Activated T-cell treated with anti-CD3 and anti-CD28 coated beads, Interleukin-2, amount 50 U/mL, for 24 hours (primary cell): ENCODE measurements at regions not wholly inside any gene's neighbourhood (a gene's known extent, or its start where the extent isn't known, plus 50 kb on each side); places are given as distances from the start of the nearest gene placed in this dataset.

Experiments used
- DNase-seq: peaks from one replicate; pipeline ENCODE4 v3.0.0-alpha.2; 2020
- H3K27ac Mint-ChIP-seq: 2 replicates; pipeline ENCODE4 v1.8.0; 2020; ENCODE audit warnings: mild to moderate bottlenecking, mixed read lengths
- H3K27me3 Mint-ChIP-seq: 2 replicates; pipeline ENCODE4 v1.8.0; 2020; ENCODE audit warnings: mixed read lengths
- H3K36me3 Mint-ChIP-seq: 2 replicates; pipeline ENCODE4 v1.8.0; 2020; ENCODE audit warnings: low read depth, mixed read lengths
- H3K4me1 Mint-ChIP-seq: 2 replicates; pipeline ENCODE4 v1.8.0; 2020; ENCODE audit warnings: low read depth, mixed read lengths
- H3K4me3 Mint-ChIP-seq: 2 replicates; pipeline ENCODE4 v1.8.0; 2020; ENCODE audit warnings: mild to moderate bottlenecking, moderate library complexity, mixed read lengths
- H3K9me3 Mint-ChIP-seq: 2 replicates; pipeline ENCODE4 v1.8.0; 2020; ENCODE audit warnings: mixed read lengths

DNA sequence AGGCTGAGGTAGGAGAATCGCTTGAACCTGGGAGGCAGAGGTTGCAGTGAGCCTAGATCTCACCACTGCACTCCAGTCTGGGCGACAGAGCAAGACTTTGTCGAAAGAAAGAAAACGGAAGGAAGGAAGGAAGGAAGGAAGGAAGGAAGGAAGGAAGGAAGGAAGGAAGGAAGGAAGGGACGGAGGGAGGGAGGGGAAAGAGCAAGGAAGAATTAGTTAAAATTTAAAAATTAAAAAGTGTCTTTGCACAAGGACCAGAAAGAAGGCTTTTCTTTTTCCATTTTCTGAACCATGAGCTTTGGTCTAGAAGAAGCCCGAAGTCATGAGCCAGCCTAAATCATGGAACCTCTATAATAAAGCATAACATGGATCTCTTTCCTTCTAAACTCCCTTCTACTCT is 138.2 kb upstream of the DNAJC10 start:
- Mint-ChIP-seq H3K4me3 (no peak overlapping the region), H3K27me3 (no peaks in the 10 kb centered on the region), H3K36me3 (no peaks in the 10 kb centered on the region), H3K27ac (no peak overlapping the region), H3K9me3 (no peaks in the 10 kb centered on the region), H3K4me1 (no peaks in the 10 kb centered on the region)
- no peak for DNase-seq

DNA sequence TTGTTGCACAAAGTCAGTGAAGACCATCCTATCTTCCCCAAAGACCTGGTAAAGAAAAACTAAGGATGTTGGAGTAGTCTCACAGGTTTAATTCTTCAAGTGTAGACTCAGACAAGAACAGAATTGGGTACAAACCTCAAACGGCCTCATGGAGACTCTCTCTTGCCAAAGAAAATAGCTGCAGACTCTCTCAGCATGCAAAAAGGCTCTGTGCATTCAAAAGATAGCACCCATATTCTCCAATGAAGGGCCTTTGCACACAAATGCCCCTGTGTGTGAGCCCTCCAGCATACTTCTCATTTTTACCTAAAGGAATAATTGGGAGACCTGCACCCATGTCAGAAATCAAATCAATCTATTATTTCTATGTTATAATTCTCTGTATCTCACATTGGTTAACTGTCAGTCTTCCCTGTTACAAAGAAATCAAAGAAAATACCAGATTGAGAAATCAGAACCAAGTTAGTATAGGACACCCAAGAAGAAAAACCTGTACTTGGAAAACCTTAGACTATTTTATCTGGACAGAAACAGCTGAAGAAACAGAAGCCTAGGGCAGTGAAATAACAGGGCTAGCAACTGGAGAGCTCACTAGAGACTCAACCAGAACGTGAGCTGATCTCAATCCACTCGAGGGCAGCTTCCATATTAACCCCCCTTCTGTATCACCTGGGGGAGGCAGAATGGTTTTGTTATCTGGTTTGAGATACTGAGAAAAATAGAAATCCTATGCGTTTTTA is 134.7 kb upstream of the DNAJC10 start:
- H3K27ac Mint-ChIP-seq: no peak overlapping the region
- H3K27me3 Mint-ChIP-seq: no peaks in the 10 kb centered on the region
- no peak for DNase-seq
- no peaks in the 10 kb centered on the region for H3K4me1 Mint-ChIP-seq
- H3K4me3 Mint-ChIP-seq: no peak overlapping the region
- no peaks in the 10 kb centered on the region for H3K36me3 Mint-ChIP-seq
- H3K9me3 Mint-ChIP-seq: no peaks in the 10 kb centered on the region

- no peak for DNase-seq
- Mint-ChIP-seq H3K4me3 (no peak overlapping the region), H3K9me3 (no peaks in the 10 kb centered on the region), H3K4me1 (no peaks in the 10 kb centered on the region), H3K27me3 (no peaks in the 10 kb centered on the region), H3K27ac (no peak overlapping the region), H3K36me3 (no peaks in the 10 kb centered on the region)
These were observed 131.6 kb upstream of the DNAJC10 start for GRCh38 chr2:182584462-182584861.

- H3K36me3 Mint-ChIP-seq: no peaks in the 10 kb centered on the region
- H3K27me3 Mint-ChIP-seq: no peaks in the 10 kb centered on the region
- H3K9me3 Mint-ChIP-seq: no peaks in the 10 kb centered on the region
- no peak overlapping the region for H3K27ac Mint-ChIP-seq
- no peaks in the 10 kb centered on the region for H3K4me1 Mint-ChIP-seq
- no peak overlapping the region for H3K4me3 Mint-ChIP-seq
- DNase-seq: no peak
These were observed 131.1 kb upstream of the DNAJC10 start for GRCh38 chr2:182585001-182585400.

- H3K4me1 Mint-ChIP-seq: no peaks in the 10 kb centered on the region
- DNase-seq: no peak
These were observed 130.6 kb upstream of the DNAJC10 start for GRCh38 chr2:182585430-182585829.

GRCh38 chr2:182586426-182586825 is 129.6 kb upstream of the DNAJC10 start:
- H3K4me3 Mint-ChIP-seq: no peak overlapping the region
- H3K9me3 Mint-ChIP-seq: no peaks in the 10 kb centered on the region
- H3K27ac Mint-ChIP-seq: no peak overlapping the region
- no peaks in the 10 kb centered on the region for H3K4me1 Mint-ChIP-seq
- DNase-seq: no peak
- no peaks in the 10 kb centered on the region for H3K36me3 Mint-ChIP-seq
- H3K27me3 Mint-ChIP-seq: no peaks in the 10 kb centered on the region

More at GRCh38 chr2:182585430-182585829, 130.6 kb upstream of the DNAJC10 start:
- no peak overlapping the region for H3K27ac Mint-ChIP-seq
- H3K36me3 Mint-ChIP-seq: no peaks in the 10 kb centered on the region
- no peaks in the 10 kb centered on the region for H3K27me3 Mint-ChIP-seq
- no peak overlapping the region for H3K4me3 Mint-ChIP-seq
- H3K9me3 Mint-ChIP-seq: no peaks in the 10 kb centered on the region

DNA sequence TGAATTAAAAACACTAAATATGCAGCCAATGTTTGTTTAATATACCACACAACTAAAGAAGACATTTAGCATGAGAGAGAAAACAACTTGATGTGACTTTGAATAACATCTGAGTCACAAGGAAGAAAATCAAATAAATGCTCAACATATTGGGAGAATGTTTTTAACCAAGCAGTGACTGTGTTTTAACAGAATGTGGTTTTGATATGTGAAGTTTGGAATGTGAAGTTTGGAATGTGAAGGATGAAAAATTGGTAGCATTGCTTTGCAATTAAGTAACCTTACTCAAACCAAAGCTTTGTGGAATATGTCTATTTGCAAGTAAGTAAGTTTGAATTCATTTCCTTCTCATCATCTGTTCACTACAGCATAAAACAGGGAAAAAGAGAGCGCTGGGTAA is 128.2 kb upstream of the DNAJC10 start:
- no peak for DNase-seq
- no peaks in the 10 kb centered on the region for H3K9me3 Mint-ChIP-seq
- H3K27me3 Mint-ChIP-seq: no peaks in the 10 kb centered on the region
- no peak overlapping the region for H3K27ac Mint-ChIP-seq
- H3K36me3 Mint-ChIP-seq: no peaks in the 10 kb centered on the region
- no peaks in the 10 kb centered on the region for H3K4me1 Mint-ChIP-seq
- H3K4me3 Mint-ChIP-seq: no peak overlapping the region

- H3K9me3 Mint-ChIP-seq: no peaks in the 10 kb centered on the region
- no peak for DNase-seq
- H3K4me1 Mint-ChIP-seq: no peaks in the 10 kb centered on the region
- H3K27ac Mint-ChIP-seq: no peak overlapping the region
- H3K36me3 Mint-ChIP-seq: no peaks in the 10 kb centered on the region
- H3K4me3 Mint-ChIP-seq: no peak overlapping the region
- no peaks in the 10 kb centered on the region for H3K27me3 Mint-ChIP-seq
These were observed 126.9 kb upstream of the DNAJC10 start for GRCh38 chr2:182589121-182589520.

GRCh38 chr2:182591774-182592173 is 124.3 kb upstream of the DNAJC10 start:
- Mint-ChIP-seq H3K27ac (no peak overlapping the region), H3K27me3 (peaks cover 5% of the 10 kb centered on the region), H3K9me3 (no peaks in the 10 kb centered on the region)

GRCh38 chr2:182592691-182593393 is 123.2 kb upstream of the DNAJC10 start:
- Mint-ChIP-seq H3K36me3 (no peaks in the 10 kb centered on the region), H3K4me3 (no peak overlapping the region), H3K9me3 (no peaks in the 10 kb centered on the region), H3K4me1 (no peaks in the 10 kb centered on the region), H3K27ac (no peak overlapping the region), H3K27me3 (peaks cover 8% of the 10 kb centered on the region)
- no peak for DNase-seq

More at GRCh38 chr2:182591774-182592173, 124.3 kb upstream of the DNAJC10 start:
- Mint-ChIP-seq H3K4me1 (no peaks in the 10 kb centered on the region), H3K4me3 (no peak overlapping the region), H3K36me3 (no peaks in the 10 kb centered on the region)
- DNase-seq: no peak

GRCh38 chr2:182593394-182593975 is 122.6 kb upstream of the DNAJC10 start:
- Mint-ChIP-seq H3K27ac (no peak overlapping the region), H3K4me3 (no peak overlapping the region), H3K9me3 (no peaks in the 10 kb centered on the region), H3K4me1 (no peaks in the 10 kb centered on the region), H3K27me3 (peaks cover 8% of the 10 kb centered on the region), H3K36me3 (no peaks in the 10 kb centered on the region)
- DNase-seq: no peak

GRCh38 chr2:182594286-182594685 is 121.8 kb upstream of the DNAJC10 start:
- peaks cover 8% of the 10 kb centered on the region for H3K27me3 Mint-ChIP-seq
- no peak overlapping the region for H3K4me3 Mint-ChIP-seq
- no peak overlapping the region for H3K27ac Mint-ChIP-seq

GRCh38 chr2:182595650-182596049 is 120.4 kb upstream of the DNAJC10 start:
- no peaks in the 10 kb centered on the region for H3K4me1 Mint-ChIP-seq
- no peak overlapping the region for H3K4me3 Mint-ChIP-seq
- H3K36me3 Mint-ChIP-seq: no peaks in the 10 kb centered on the region
- H3K27me3 Mint-ChIP-seq: peaks cover 8% of the 10 kb centered on the region
- H3K27ac Mint-ChIP-seq: no peak overlapping the region
- no peak for DNase-seq
- H3K9me3 Mint-ChIP-seq: no peaks in the 10 kb centered on the region

More at GRCh38 chr2:182594286-182594685, 121.8 kb upstream of the DNAJC10 start:
- no peaks in the 10 kb centered on the region for H3K36me3 Mint-ChIP-seq
- H3K4me1 Mint-ChIP-seq: no peaks in the 10 kb centered on the region
- no peak for DNase-seq
- no peaks in the 10 kb centered on the region for H3K9me3 Mint-ChIP-seq

DNA sequence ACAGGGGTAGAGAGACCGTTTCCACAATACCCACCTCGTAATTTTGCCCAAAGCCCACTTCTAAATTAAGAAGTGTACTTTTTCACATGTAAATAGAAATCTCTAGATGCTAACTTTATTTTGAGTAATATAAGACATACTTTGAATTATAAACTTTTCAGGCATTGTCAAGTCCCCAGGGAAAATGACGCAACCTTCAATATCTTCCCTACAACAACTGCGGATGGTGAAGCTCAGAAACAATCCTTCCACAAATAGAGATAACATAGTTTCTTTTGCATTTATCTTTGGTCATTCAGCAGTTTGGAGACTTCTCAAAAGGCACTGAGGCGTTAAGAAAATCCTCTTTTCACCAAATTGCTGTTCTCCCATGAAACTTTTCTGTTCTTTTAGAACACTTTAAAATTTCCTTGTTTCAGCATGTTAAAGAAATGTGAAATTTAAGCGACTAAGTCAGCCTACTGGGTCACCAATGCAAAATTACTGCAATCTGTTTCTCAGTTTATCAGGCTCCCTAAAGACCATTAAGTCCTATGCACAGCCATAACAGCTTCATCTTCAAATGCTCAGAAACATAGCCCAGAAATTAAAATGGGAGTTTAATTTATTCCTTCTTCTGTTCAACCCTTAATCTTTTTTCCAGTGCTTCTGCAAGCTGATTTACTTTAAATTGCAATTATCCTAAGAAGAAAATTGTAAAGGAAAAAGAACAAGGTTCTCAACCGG is 118.3 kb upstream of the DNAJC10 start:
- Mint-ChIP-seq H3K4me1 (no peaks in the 10 kb centered on the region), H3K27ac (no peak overlapping the region)

More for the DNA sequence above, 118.3 kb upstream of the DNAJC10 start:
- H3K36me3 Mint-ChIP-seq: no peaks in the 10 kb centered on the region
- H3K4me3 Mint-ChIP-seq: no peak overlapping the region
- H3K9me3 Mint-ChIP-seq: no peaks in the 10 kb centered on the region
- DNase-seq: no peak
- H3K27me3 Mint-ChIP-seq: peaks cover 8% of the 10 kb centered on the region
